Stimulated activated naive CD8-positive, alpha-beta T cell treated with anti-CD3 and anti-CD28 coated beads, Interleukin-15, amount 100 ng/mL, for 72 hours (primary cell): ENCODE measurements at regions not wholly inside any gene's neighbourhood (a gene's known extent, or its start where the extent isn't known, plus 50 kb on each side); places are given as distances from the start of the nearest gene placed in this dataset.

ENCODE experiments used
- ATAC-seq: fragments of 150-1000 bp; cut with Tn5 transposase; 2 replicates; pipeline ENCODE4 v1.10.0; 2021; ENCODE audit warnings: mild to moderate bottlenecking, moderate library complexity
- DNase-seq, 2 donors: peaks; one replicate each; pipeline ENCODE4 v3.0.0; 2021 to 2022
- H3K27ac Mint-ChIP-seq, 2 donors: one replicate each; pipeline ENCODE4 v1.8.0; 2022; ENCODE audit warnings: mild to moderate bottlenecking in 2 of 2, mixed read lengths in 2 of 2, moderate library complexity in 2 of 2
- H3K27me3 Mint-ChIP-seq: one replicate; pipeline ENCODE4 v1.8.0; 2022; ENCODE audit warnings: mixed read lengths
- H3K4me1 Mint-ChIP-seq: one replicate; pipeline ENCODE4 v1.8.0; 2022; ENCODE audit warnings: mild to moderate bottlenecking, mixed read lengths
- H3K4me3 Mint-ChIP-seq, 2 donors: one replicate each; pipeline ENCODE4 v1.8.0; 2022; ENCODE audit warnings: mild to moderate bottlenecking in 2 of 2, mixed read lengths in 2 of 2, moderate library complexity in 1 of 2
- H3K9me3 Mint-ChIP-seq, 2 donors: one replicate each; pipeline ENCODE4 v1.8.0; 2022; ENCODE audit warnings: mixed read lengths in 2 of 2

- DNase-seq (no peak), ATAC-seq (no peak)
- H3K27me3 Mint-ChIP-seq: peaks cover 10% of the 10 kb centered on the region
- no peak overlapping the region for H3K4me3 Mint-ChIP-seq
- no peak overlapping the region for H3K27ac Mint-ChIP-seq
- no peaks in the 10 kb centered on the region for H3K9me3 Mint-ChIP-seq
- peaks cover 17% of the 10 kb centered on the region for H3K4me1 Mint-ChIP-seq
Observed at GRCh38 chr9:80093695-80094094, 521.9 kb downstream of the TLE4 start.

- peaks cover 10% of the 10 kb centered on the region for H3K27me3 Mint-ChIP-seq
- ATAC-seq (no peak), DNase-seq (no peak)
- no peaks in the 10 kb centered on the region for H3K9me3 Mint-ChIP-seq
- H3K27ac Mint-ChIP-seq: no peak overlapping the region
- no peak overlapping the region for H3K4me3 Mint-ChIP-seq
- H3K4me1 Mint-ChIP-seq: peaks cover 23% of the 10 kb centered on the region
Observed at GRCh38 chr9:80091526-80091925, 519.8 kb downstream of the TLE4 start.

- no peak overlapping the region for H3K27ac Mint-ChIP-seq
- DNase-seq (no peak), ATAC-seq (no peak)
- H3K9me3 Mint-ChIP-seq: no peaks in the 10 kb centered on the region
- peaks cover 5% of the 10 kb centered on the region for H3K27me3 Mint-ChIP-seq
- no peak overlapping the region for H3K4me3 Mint-ChIP-seq
- H3K4me1 Mint-ChIP-seq: peaks cover 35% of the 10 kb centered on the region
Observed at GRCh38 chr9:80090317-80090716, 518.6 kb downstream of the TLE4 start.

- H3K4me3 Mint-ChIP-seq: peak overlapping the region; percentile 50 to 59
- H3K9me3 Mint-ChIP-seq: no peaks in the 10 kb centered on the region
- DNase-seq: no peak
- peaks cover 27% of the 10 kb centered on the region for H3K4me1 Mint-ChIP-seq
- peak overlapping the region; percentile 2 to 7 for H3K27ac Mint-ChIP-seq
- peak; percentile 63 for ATAC-seq
- H3K27me3 Mint-ChIP-seq: no peaks in the 10 kb centered on the region
Observed at GRCh38 chr9:80086822-80087345, 515.1 kb downstream of the TLE4 start.

GRCh38 chr9:80086386-80086785 is 514.6 kb downstream of the TLE4 start:
- Mint-ChIP-seq H3K27ac (peak overlapping the region in 1 of 2 donors; percentile 91), H3K9me3 (no peaks in the 10 kb centered on the region), H3K27me3 (no peaks in the 10 kb centered on the region), H3K4me1 (peaks cover 27% of the 10 kb centered on the region), H3K4me3 (peak overlapping the region; percentile 50 to 59)
- ATAC-seq: no peak
- DNase-seq: no peak

DNA sequence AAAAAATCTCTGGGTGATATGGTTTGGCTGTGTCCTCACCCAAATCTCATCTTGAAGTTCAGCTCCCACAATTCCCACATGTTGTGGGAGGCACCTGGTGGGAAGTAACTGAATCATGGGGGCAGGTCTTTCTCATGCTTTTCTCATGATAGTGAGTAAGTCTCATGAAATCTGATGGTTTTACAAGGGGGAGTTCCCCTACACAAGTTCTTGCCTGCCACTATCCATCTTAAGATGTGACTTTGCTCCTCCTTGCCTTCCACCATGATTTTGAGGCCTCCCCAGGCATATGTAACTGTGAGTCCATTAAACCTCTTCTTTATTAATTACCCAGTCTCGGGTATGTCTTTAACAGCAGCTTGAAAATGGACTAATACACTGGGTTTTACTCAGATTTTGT is 513.9 kb downstream of the TLE4 start:
- H3K27me3 Mint-ChIP-seq: no peaks in the 10 kb centered on the region
- no peak overlapping the region for H3K4me3 Mint-ChIP-seq
- peak overlapping the region in 1 of 2 donors; percentile 16 for H3K27ac Mint-ChIP-seq
- no peak for DNase-seq
- ATAC-seq: no peak
- H3K4me1 Mint-ChIP-seq: peaks cover 27% of the 10 kb centered on the region
- H3K9me3 Mint-ChIP-seq: peaks cover 0 to 5% of the 10 kb centered on the region in 2 donors

GRCh38 chr9:80082213-80082612 is 510.4 kb downstream of the TLE4 start:
- H3K27ac Mint-ChIP-seq: no peak overlapping the region

GRCh38 chr9:80078826-80079225 is 507.1 kb downstream of the TLE4 start:
- Mint-ChIP-seq H3K4me1 (peaks cover 16% of the 10 kb centered on the region), H3K9me3 (peaks cover 0 to 5% of the 10 kb centered on the region in 2 donors), H3K27me3 (no peaks in the 10 kb centered on the region), H3K27ac (no peak overlapping the region), H3K4me3 (no peak overlapping the region)
- no peak for DNase-seq
- peak; percentile 62 for ATAC-seq

More at GRCh38 chr9:80082213-80082612, 510.4 kb downstream of the TLE4 start:
- peaks cover 0 to 5% of the 10 kb centered on the region in 2 donors for H3K9me3 Mint-ChIP-seq
- no peaks in the 10 kb centered on the region for H3K27me3 Mint-ChIP-seq
- DNase-seq (no peak), ATAC-seq (no peak)
- H3K4me3 Mint-ChIP-seq: no peak overlapping the region
- peaks cover 25% of the 10 kb centered on the region for H3K4me1 Mint-ChIP-seq

- no peaks in the 10 kb centered on the region for H3K27me3 Mint-ChIP-seq
Observed at GRCh38 chr9:80077059-80077458, 505.3 kb downstream of the TLE4 start.

GRCh38 chr9:80076162-80076561 is 504.4 kb downstream of the TLE4 start:
- H3K9me3 Mint-ChIP-seq: peaks cover 0 to 5% of the 10 kb centered on the region in 2 donors
- DNase-seq (no peak), ATAC-seq (no peak)
- peaks cover 16% of the 10 kb centered on the region for H3K4me1 Mint-ChIP-seq
- H3K4me3 Mint-ChIP-seq: no peak overlapping the region
- H3K27me3 Mint-ChIP-seq: no peaks in the 10 kb centered on the region
- H3K27ac Mint-ChIP-seq: peak overlapping the region in 1 of 2 donors; percentile 57

More at GRCh38 chr9:80077059-80077458, 505.3 kb downstream of the TLE4 start:
- ATAC-seq (peak; percentile 35), DNase-seq (no peak)
- H3K27ac Mint-ChIP-seq: no peak overlapping the region
- peaks cover 0 to 5% of the 10 kb centered on the region in 2 donors for H3K9me3 Mint-ChIP-seq
- H3K4me3 Mint-ChIP-seq: peak overlapping the region; percentile 11 to 35
- H3K4me1 Mint-ChIP-seq: peaks cover 16% of the 10 kb centered on the region

DNA sequence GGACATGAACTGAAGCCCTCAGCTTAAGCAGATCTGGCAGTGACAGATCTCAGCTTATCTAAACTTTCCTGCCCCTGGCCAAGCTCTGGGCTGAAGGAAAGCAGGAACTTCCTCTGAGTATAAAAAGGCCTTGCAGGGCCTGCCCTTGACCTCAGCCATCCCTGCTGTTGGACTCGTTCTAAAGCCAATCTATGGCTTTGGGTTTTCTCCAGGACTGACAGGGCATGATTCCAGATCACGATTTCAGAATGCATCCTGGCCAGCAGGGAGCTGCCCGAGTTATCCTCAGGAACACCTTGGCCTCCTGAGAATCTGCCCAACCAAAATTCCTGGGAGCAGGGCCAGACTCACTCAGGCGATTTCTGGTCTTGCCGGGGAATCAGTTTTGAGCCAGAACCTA is 502.7 kb downstream of the TLE4 start:
- Mint-ChIP-seq H3K9me3 (no peaks in the 10 kb centered on the region), H3K27me3 (no peaks in the 10 kb centered on the region), H3K4me1 (peaks cover 16% of the 10 kb centered on the region), H3K27ac (no peak overlapping the region), H3K4me3 (no peak overlapping the region)
- ATAC-seq (no peak), DNase-seq (no peak)

DNA sequence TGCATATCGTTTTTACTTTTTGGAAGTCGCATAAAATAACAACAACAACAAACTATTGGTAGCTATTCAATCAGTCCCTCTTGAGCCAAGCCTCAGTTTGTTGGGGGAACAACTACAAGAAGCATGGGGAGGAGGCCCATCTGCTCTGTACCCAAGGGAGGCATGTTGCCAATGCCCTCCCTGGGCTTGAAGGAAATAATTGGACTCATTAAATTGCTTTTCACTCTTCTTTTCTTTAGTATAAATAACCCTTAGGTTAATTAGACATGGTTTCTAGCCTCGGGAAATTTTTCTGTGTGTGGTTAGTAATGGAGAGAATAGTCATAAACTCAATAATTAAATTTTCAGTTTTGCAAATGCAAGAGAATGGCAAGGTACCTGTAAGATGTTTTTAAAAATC is 500.7 kb downstream of the TLE4 start:
- H3K4me1 Mint-ChIP-seq: peaks cover 15% of the 10 kb centered on the region
- no peak overlapping the region for H3K27ac Mint-ChIP-seq
- no peak overlapping the region for H3K4me3 Mint-ChIP-seq
- ATAC-seq: no peak
- no peak for DNase-seq
- no peaks in the 10 kb centered on the region for H3K9me3 Mint-ChIP-seq
- no peaks in the 10 kb centered on the region for H3K27me3 Mint-ChIP-seq

DNA sequence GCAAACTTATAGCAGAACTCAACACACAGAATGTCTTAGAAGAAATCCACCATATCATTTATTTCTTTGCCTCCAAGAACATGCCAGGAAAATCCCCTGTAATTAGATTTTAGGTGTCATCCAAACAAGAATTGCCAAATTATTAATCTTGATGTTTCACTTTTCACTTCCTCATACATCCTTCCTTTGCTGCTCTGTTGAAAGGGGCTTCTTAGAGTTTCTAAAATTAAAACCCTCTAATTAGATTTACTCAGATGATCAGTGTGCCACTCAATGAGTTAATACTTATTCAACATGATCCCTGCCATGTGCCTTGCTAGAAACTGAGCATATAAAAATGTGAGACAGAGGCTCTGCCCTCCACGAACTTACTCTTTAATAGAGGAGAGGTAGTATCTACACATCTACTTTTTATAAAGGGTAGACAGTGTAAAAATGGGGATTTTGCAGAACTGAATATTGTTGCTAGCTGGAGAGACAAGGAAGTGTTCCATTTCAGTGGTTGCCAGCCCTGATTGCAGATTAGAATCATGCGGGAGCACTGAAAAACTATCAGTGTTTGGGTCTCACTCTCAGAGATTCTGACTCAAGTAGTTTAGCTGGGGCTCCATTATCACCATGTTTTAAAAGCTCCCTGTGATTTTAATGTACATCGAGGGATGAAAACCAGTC is 498.4 kb downstream of the TLE4 start:
- H3K4me3 Mint-ChIP-seq: no peak overlapping the region
- DNase-seq (no peak), ATAC-seq (no peak)
- H3K27me3 Mint-ChIP-seq: no peaks in the 10 kb centered on the region
- H3K4me1 Mint-ChIP-seq: no peaks in the 10 kb centered on the region
- no peak overlapping the region for H3K27ac Mint-ChIP-seq
- no peaks in the 10 kb centered on the region for H3K9me3 Mint-ChIP-seq

GRCh38 chr9:80066931-80067330 is 495.2 kb downstream of the TLE4 start:
- H3K4me1 Mint-ChIP-seq: no peaks in the 10 kb centered on the region
- no peak for DNase-seq
- H3K27ac Mint-ChIP-seq: no peak overlapping the region
- H3K4me3 Mint-ChIP-seq: no peak overlapping the region
- no peaks in the 10 kb centered on the region for H3K9me3 Mint-ChIP-seq
- H3K27me3 Mint-ChIP-seq: no peaks in the 10 kb centered on the region
- no peak for ATAC-seq

- H3K27ac Mint-ChIP-seq: no peak overlapping the region
- peaks cover 0 to 9% of the 10 kb centered on the region in 2 donors for H3K9me3 Mint-ChIP-seq
- H3K4me3 Mint-ChIP-seq: no peak overlapping the region
- no peaks in the 10 kb centered on the region for H3K27me3 Mint-ChIP-seq
- ATAC-seq (no peak), DNase-seq (no peak)
- H3K4me1 Mint-ChIP-seq: no peaks in the 10 kb centered on the region
Observed at GRCh38 chr9:80062567-80062966, 490.8 kb downstream of the TLE4 start.

GRCh38 chr9:80061940-80062339 is 490.2 kb downstream of the TLE4 start:
- DNase-seq: no peak
- H3K4me3 Mint-ChIP-seq: no peak overlapping the region
- no peak overlapping the region for H3K27ac Mint-ChIP-seq
- H3K4me1 Mint-ChIP-seq: no peaks in the 10 kb centered on the region
- no peak for ATAC-seq
- peaks cover 0 to 12% of the 10 kb centered on the region in 2 donors for H3K9me3 Mint-ChIP-seq
- H3K27me3 Mint-ChIP-seq: no peaks in the 10 kb centered on the region

- no peak overlapping the region for H3K4me3 Mint-ChIP-seq
- no peak overlapping the region for H3K27ac Mint-ChIP-seq
- DNase-seq (no peak), ATAC-seq (no peak)
- H3K27me3 Mint-ChIP-seq: no peaks in the 10 kb centered on the region
- H3K9me3 Mint-ChIP-seq: peaks cover 0 to 15% of the 10 kb centered on the region in 2 donors
- H3K4me1 Mint-ChIP-seq: no peaks in the 10 kb centered on the region
Observed at GRCh38 chr9:80061096-80061495, 489.3 kb downstream of the TLE4 start.
